Kidney (tissue), 13 donors: ENCODE measurements at regions not wholly inside any gene's neighbourhood (a gene's known extent, or its start where the extent isn't known, plus 50 kb on each side); places are given as distances from the start of the nearest gene placed in this dataset.

Experiments used
- DNase-seq, 5 donors: peaks; one replicate each; pipeline ENCODE4 v3.0.0-alpha.2; 2013 to 2020
- FAIRE-seq: peaks from 2 replicates; lab custom pipeline; 2012; peaks lifted over from hg19 to GRCh38; lab: Jason Lieb, UNC
- H3K27ac ChIP-seq, 2 donors: one replicate each; pipeline ENCODE4 v1.7.0; 2013; ENCODE audit warnings: low read depth in 2 of 2, low read length in 2 of 2, inconsistent platforms in 1 of 2
- H3K27me3 ChIP-seq: one replicate; pipeline ENCODE4 v1.7.1; 2013; ENCODE audit warnings: low read length, inconsistent platforms; ENCODE audit not compliant: control insufficient read depth, insufficient read depth
- H3K36me3 ChIP-seq, 3 donors: one replicate each; pipeline versions ENCODE4 v1.7.0 to v1.7.1; 2013; ENCODE audit warnings: low read length in 3 of 3, control low read depth in 1 of 3, inconsistent platforms in 1 of 3; ENCODE audit not compliant: insufficient read depth in 3 of 3, control insufficient read depth in 2 of 3
- H3K4me1 ChIP-seq, 3 donors: one replicate each; pipeline versions ENCODE4 v1.7.0 to v1.7.1; 2013; ENCODE audit warnings: low read length in 3 of 3, inconsistent platforms in 1 of 3, low read depth in 1 of 3; ENCODE audit not compliant: control insufficient read depth in 2 of 3, insufficient read depth in 2 of 3
- H3K4me3 ChIP-seq, 3 donors: one replicate each; pipeline versions ENCODE4 v1.7.0 to v1.8.1; 2013; ENCODE audit warnings: low read length in 3 of 3, control low read depth in 1 of 3, inconsistent platforms in 1 of 3
- H3K9ac ChIP-seq, 3 donors: one replicate each; pipeline versions ENCODE4 v1.7.0 to v1.7.1; 2013; ENCODE audit warnings: low read length in 3 of 3, control low read depth in 1 of 3, inconsistent platforms in 1 of 3
- H3K9me3 ChIP-seq, 3 donors: one replicate each; pipeline versions ENCODE4 v1.7.0 to v1.7.1; 2013; ENCODE audit warnings: low read length in 3 of 3, control low read depth in 1 of 3, inconsistent platforms in 1 of 3; ENCODE audit not compliant: control insufficient read depth in 2 of 3, insufficient read depth in 1 of 3
- intact Hi-C: fragments of 100-400 bp; cut with DNase I; formaldehyde crosslinking; loops from one replicate; pipeline ENCODE4 v1.11.1; 2022
- TF ChIP-seq, protein P1 (sequence below): IDR thresholded peaks from 3 replicates; pipeline ENCODE4 v1.5.1; 2012; ENCODE audit warnings: mild to moderate bottlenecking, moderate library complexity, borderline replicate concordance; ENCODE audit not compliant: insufficient read depth; ENCODE audit errors: extremely low read depth
- donor health status: control.
- donor health status: control.
- donor health status: control.
- donor health status: control.
- donor health status: control.
- donor health status: DM: yes; HTN: yes; CAD: no.
- donor health status: Normal renal cell carcinoma (clear cell type).

DNA sequence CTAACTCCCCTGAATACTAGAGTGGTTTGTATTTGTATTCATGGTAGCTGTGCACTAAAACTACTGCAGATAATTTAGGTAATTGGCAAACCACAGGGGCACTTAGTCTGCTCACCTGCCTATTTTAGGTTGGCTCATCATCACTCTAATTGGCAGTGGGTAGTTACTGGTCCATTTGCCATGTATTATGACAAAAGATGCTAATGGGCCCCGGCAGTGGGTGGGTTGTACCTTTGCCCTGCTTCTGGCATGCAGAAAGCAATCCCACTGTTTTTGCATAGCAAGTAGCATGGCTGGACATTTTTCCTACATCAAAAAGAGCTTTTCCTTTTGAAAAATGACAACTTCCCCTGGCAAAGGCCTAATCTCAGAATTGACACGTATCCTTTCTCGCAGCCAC, 741.4 kb upstream of the MAP3K7 start:
- DNase-seq, result no peak
- Histone ChIP-seq H3K4me3 (no peak overlapping the region), H3K9ac (no peak overlapping the region), H3K36me3 (no peaks in the 10 kb centered on the region), H3K4me1 (no peaks in the 10 kb centered on the region), H3K27me3 (no peaks in the 10 kb centered on the region), H3K27ac (no peak overlapping the region), H3K9me3 (no peaks in the 10 kb centered on the region)
- no peak for FAIRE-seq
- TF ChIP-seq, protein P1, sequence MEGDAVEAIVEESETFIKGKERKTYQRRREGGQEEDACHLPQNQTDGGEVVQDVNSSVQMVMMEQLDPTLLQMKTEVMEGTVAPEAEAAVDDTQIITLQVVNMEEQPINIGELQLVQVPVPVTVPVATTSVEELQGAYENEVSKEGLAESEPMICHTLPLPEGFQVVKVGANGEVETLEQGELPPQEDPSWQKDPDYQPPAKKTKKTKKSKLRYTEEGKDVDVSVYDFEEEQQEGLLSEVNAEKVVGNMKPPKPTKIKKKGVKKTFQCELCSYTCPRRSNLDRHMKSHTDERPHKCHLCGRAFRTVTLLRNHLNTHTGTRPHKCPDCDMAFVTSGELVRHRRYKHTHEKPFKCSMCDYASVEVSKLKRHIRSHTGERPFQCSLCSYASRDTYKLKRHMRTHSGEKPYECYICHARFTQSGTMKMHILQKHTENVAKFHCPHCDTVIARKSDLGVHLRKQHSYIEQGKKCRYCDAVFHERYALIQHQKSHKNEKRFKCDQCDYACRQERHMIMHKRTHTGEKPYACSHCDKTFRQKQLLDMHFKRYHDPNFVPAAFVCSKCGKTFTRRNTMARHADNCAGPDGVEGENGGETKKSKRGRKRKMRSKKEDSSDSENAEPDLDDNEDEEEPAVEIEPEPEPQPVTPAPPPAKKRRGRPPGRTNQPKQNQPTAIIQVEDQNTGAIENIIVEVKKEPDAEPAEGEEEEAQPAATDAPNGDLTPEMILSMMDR, result no peak
- intact Hi-C loops, result no loop called here

DNA sequence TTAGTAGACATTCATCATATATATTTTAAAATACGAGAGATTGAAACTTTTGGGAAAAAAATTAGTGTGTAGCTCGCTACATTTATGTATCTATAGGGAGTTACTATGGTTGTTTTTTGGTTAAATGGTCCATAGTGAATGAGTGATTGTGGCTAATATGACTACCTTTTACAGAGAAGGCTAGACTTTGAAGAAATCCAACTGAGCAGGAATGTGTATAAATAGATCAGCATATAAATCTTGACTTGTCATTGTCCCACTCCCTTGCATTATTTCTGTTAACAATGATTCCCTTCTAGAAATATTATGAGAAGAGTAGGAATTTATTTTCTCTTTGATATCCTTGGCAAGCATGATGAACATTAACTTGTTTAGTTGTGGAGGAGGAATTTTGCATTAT, 737.8 kb upstream of the MAP3K7 start:
- DNase-seq (no peak), FAIRE-seq (no peak)
- intact Hi-C loops, result no loop called here
- no peak overlapping the region for H3K27ac ChIP-seq
- no peak overlapping the region for H3K9ac ChIP-seq
- H3K4me1 ChIP-seq, result no peaks in the 10 kb centered on the region
- H3K9me3 ChIP-seq, result no peaks in the 10 kb centered on the region
- no peak overlapping the region for H3K4me3 ChIP-seq
- H3K36me3 ChIP-seq, result no peaks in the 10 kb centered on the region
- no peaks in the 10 kb centered on the region for H3K27me3 ChIP-seq
- TF ChIP-seq, protein P1, result no peak

DNA sequence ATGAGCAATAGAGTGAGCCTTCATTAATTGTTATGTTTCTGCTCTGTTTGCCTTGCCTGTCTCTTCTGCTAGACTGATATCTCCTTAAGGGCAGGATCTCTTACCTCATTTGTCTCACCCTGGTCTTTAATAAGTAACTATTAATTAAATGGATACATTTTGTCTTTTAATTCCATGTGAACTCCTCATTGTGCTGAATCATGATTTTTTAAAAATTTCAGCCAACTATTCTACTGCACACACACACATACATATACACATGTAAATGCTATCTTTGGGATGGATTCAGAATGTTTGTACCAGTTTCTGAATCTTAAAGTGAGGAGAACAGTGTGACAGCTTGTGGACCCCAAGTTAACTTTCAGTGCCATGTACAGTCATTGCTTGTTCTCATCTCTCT, 731.1 kb upstream of the MAP3K7 start:
- Histone ChIP-seq H3K4me3 (no peak overlapping the region), H3K4me1 (no peaks in the 10 kb centered on the region), H3K27me3 (no peaks in the 10 kb centered on the region), H3K9me3 (no peaks in the 10 kb centered on the region), H3K27ac (no peak overlapping the region), H3K36me3 (no peaks in the 10 kb centered on the region), H3K9ac (no peak overlapping the region)
- no peak for FAIRE-seq
- TF ChIP-seq, protein P1, result no peak
- DNase-seq, result no peak
- intact Hi-C loops, result no loop called here

DNA sequence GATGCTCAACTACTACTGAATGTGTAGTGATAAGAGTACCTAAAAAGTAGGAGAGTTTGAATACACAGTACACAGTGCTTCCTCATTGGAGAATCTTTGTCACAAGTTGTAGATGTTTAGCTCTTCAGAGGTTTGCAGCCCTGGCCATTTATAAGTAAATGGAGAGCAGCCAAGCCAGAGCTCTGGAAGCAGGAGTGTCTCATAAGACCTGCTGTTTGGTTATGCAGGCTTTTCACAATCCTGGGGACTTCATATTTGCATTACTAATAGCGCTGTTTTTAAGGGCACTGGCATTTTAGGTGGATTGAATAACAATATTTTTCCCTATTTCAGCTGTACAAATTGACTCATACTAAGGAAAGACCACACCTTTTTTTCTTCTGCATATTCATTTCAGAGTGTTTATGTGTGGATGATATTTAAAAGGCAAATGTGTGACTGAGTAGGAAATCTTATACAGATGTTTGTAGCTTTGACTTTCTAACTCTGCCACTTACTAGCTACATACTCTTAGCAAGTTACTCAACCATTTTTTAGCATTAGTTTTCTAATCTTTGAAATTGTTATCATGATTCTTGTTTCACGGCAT, 730.5 kb upstream of the MAP3K7 start:
- FAIRE-seq, result no peak
- intact Hi-C loops, result no loop called here

More for the DNA sequence above, 730.5 kb upstream of the MAP3K7 start:
- Histone ChIP-seq H3K4me3 (no peak overlapping the region), H3K27me3 (no peaks in the 10 kb centered on the region), H3K36me3 (no peaks in the 10 kb centered on the region), H3K4me1 (no peaks in the 10 kb centered on the region), H3K27ac (no peak overlapping the region), H3K9me3 (no peaks in the 10 kb centered on the region), H3K9ac (no peak overlapping the region)
- DNase-seq, result no peak
- TF ChIP-seq, protein P1, result no peak
